Vagina (tissue), 2 donors: ENCODE measurements at regions not wholly inside any gene's neighbourhood (a gene's known extent, or its start where the extent isn't known, plus 50 kb on each side); places are given as distances from the start of the nearest gene placed in this dataset.

Source experiments
- DNase-seq, 2 donors: peaks; one replicate each; pipeline ENCODE4 v3.0.0-alpha.2; 2017; ENCODE audit errors: extremely low spot score in 2 of 2
- H3K27ac ChIP-seq: fragments of 200-600 bp; sonication (generic); one replicate; pipeline ENCODE4 v1.5.1; 2019
- H3K27me3 ChIP-seq: fragments of 200-600 bp; sonication (generic); one replicate; pipeline ENCODE4 v1.5.1; 2019
- H3K36me3 ChIP-seq, 2 donors: fragments of 200-600 bp; sonication (generic); one replicate each; pipeline ENCODE4 v1.5.1; 2017 to 2019
- H3K4me1 ChIP-seq: fragments of 200-600 bp; sonication (generic); one replicate; pipeline ENCODE4 v1.5.1; 2019
- H3K4me3 ChIP-seq, 2 donors: fragments of 200-600 bp; sonication (generic); 1 replicate in 1 of 2; 2 replicates in 1 of 2; pipeline ENCODE4 v1.5.1; 2016 to 2019
- H3K9me3 ChIP-seq: fragments of 200-600 bp; sonication (generic); one replicate; pipeline ENCODE4 v1.5.1; 2019
- POLR2A ChIP-seq, 2 donors: fragments of 450-650 bp; IDR thresholded peaks; one replicate each; pipeline ENCODE4 v1.6.1; 2017; ENCODE audit warnings: antibody characterized with exemption in 2 of 2, mild to moderate bottlenecking in 2 of 2, moderate library complexity in 2 of 2
- POLR2AphosphoS5 ChIP-seq, 2 donors: sonication (generic); formaldehyde crosslinking; IDR thresholded peaks; one replicate each; pipeline ENCODE4 v1.9.0; 2017; ENCODE audit warnings: antibody characterized with exemption in 2 of 2, mild to moderate bottlenecking in 2 of 2, low read depth in 1 of 2; ENCODE audit not compliant: insufficient read depth in 1 of 2
- intact Hi-C: fragments of 100-400 bp; cut with DNase I; formaldehyde crosslinking; loops from one replicate; pipeline ENCODE4 v1.15.1; 2023
- TF ChIP-seq, protein P1 (sequence below), 3 experiments: fragments of 450-650 bp in 2 of 3; fragments of 200-600 bp in 1 of 3; sonication (generic) in 1 of 3; IDR thresholded peaks; one replicate each; pipeline ENCODE4 v1.5.1; 2017 to 2019; ENCODE audit warnings: antibody characterized with exemption in 3 of 3, mild to moderate bottlenecking in 2 of 3, moderate library complexity in 2 of 3

DNA sequence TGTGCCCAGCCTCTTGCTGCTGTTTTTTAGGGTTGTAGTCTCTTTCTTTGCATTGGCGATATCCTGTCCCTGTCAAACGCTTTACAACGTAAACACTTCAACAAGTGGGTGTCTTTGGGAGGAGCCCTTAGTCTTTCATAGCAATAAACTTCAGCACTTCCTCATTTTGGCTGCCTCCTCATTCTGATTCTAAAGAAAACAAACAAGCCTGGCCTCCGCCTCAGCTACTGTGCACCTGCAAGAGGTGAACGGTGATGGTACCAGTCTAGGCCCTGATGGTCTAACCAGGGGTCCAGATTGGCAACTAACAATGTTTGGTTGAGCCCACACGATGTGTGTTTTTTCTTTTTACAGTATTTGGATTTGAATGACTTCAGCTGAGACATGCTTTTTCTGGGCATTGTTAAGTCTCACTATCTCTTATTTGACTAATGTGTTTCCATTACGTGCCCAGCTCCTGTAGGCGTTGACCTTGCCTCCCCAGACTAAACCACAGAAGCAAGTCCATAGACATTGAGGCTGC is 53.2 kb upstream of the CUL3 start:
- Histone ChIP-seq H3K4me3 (no peak overlapping the region), H3K36me3 (no peaks in the 10 kb centered on the region), H3K27ac (no peak overlapping the region), H3K27me3 (no peaks in the 10 kb centered on the region), H3K4me1 (no peaks in the 10 kb centered on the region), H3K9me3 (no peaks in the 10 kb centered on the region)
- intact Hi-C loops = no loop called here
- no peak for TF ChIP-seq POLR2A (IDR thresholded peaks at IDR 0.05)
- TF ChIP-seq, protein P1, sequence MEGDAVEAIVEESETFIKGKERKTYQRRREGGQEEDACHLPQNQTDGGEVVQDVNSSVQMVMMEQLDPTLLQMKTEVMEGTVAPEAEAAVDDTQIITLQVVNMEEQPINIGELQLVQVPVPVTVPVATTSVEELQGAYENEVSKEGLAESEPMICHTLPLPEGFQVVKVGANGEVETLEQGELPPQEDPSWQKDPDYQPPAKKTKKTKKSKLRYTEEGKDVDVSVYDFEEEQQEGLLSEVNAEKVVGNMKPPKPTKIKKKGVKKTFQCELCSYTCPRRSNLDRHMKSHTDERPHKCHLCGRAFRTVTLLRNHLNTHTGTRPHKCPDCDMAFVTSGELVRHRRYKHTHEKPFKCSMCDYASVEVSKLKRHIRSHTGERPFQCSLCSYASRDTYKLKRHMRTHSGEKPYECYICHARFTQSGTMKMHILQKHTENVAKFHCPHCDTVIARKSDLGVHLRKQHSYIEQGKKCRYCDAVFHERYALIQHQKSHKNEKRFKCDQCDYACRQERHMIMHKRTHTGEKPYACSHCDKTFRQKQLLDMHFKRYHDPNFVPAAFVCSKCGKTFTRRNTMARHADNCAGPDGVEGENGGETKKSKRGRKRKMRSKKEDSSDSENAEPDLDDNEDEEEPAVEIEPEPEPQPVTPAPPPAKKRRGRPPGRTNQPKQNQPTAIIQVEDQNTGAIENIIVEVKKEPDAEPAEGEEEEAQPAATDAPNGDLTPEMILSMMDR (IDR thresholded peaks at IDR 0.05) = no peak
- no peak for TF ChIP-seq POLR2AphosphoS5 (IDR thresholded peaks at IDR 0.05; ENCODE audit: insufficient read depth in 1 of 2, low read depth in 1 of 2)
- no peak for DNase-seq
